ENCODE measurements at regions not wholly inside any gene's neighbourhood (a gene's known extent, or its start where the extent isn't known, plus 50 kb on each side); places are given as distances from the start of the nearest gene placed in this dataset.
"Not testable (repeated sequence)": the region's sequence is repeated elsewhere in the genome, so short reads cannot be mapped to it uniquely, and the experiment has no call there.

DNA sequence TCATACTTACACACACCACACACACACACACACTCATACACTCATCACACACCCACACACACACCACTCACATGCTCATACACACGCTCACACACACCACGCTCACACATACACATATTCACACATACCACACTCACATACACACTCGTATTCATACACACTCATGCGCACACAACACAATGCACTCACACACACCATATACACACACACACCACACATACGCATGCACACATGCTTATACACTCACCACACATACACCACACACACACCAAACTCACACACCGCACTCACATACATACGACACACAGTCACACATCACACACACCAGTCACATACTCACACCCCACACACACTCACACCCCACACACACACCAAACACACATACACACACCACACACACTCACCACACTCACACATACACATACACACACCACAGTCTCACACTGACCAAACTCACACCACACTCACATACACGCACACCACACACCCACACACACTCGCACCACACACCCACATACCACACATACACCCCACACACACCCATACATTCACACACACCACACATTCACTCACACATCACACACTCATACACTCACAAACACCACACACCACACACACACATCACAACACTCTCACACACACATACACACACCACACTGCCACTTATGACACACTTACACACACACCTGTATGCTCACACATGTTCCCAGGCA, 88.9 kb downstream of the IRX5 start:
- Histone ChIP-seq H3K36me3 (no peaks in the 10 kb centered on the region), H3K9me3 (no peaks in the 10 kb centered on the region), H3K27ac (no peak overlapping the region), H3K4me3 (no peak overlapping the region), H3K4me1 (no peaks in the 10 kb centered on the region), H3K27me3 (no peaks in the 10 kb centered on the region)
- TF ChIP-seq, protein P1, sequence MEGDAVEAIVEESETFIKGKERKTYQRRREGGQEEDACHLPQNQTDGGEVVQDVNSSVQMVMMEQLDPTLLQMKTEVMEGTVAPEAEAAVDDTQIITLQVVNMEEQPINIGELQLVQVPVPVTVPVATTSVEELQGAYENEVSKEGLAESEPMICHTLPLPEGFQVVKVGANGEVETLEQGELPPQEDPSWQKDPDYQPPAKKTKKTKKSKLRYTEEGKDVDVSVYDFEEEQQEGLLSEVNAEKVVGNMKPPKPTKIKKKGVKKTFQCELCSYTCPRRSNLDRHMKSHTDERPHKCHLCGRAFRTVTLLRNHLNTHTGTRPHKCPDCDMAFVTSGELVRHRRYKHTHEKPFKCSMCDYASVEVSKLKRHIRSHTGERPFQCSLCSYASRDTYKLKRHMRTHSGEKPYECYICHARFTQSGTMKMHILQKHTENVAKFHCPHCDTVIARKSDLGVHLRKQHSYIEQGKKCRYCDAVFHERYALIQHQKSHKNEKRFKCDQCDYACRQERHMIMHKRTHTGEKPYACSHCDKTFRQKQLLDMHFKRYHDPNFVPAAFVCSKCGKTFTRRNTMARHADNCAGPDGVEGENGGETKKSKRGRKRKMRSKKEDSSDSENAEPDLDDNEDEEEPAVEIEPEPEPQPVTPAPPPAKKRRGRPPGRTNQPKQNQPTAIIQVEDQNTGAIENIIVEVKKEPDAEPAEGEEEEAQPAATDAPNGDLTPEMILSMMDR (IDR thresholded peaks at IDR 0.05), result no peak
- TF ChIP-seq POLR2AphosphoS5 (IDR thresholded peaks at IDR 0.05), result no peak
- TF ChIP-seq POLR2A (IDR thresholded peaks at IDR 0.05), result no peak
- intact Hi-C loops (cut with DNase I; ENCODE audit: low total_unique reads), result loop anchor here (5.0 kb wide), 1 partner anchor 852 kb away; no protein-coding TSS in a partner anchor
- DNase-seq (ENCODE audit: low spot score in 2 of 2), result no peak

DNA sequence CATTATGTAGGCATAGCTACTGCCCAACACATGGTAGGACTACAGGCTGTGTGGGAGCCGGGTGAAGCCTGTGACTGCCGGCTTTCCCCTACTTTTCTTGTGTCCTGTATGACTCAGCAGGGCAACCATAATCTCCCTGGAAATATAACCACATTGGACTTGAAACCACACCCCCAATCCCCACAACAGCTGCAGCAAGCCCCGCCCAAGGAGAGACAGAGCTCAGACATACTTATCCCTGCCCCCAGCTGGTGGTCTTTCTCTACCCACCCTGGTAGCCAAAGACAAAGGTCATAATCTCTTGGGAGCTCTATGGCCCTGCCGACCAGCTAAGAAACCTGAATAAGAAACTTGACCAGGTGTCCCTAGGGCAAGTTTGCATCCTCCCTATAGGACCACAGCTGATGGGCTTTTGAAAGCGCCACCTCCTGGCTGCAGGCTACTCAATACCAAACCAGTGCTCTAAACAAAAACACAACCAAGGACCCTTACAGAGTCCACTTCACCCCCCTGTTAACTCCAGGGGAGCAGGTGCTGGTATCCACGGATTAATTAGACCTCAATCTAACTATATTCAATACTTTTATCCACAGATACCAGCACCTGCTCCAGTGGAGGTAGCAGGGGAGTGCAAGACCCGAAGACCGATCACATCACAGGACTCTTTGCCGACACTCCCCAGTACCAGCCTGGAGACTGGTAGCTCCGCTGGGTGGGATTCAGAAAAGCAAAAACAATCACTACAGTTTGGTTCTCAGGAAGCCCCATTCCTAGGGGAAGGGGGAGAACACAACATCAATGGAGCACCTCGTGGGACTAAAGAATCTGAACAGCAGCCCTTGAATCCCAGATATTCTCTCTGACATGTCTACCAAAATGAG, 91.2 kb downstream of the IRX5 start:
- no peak for TF ChIP-seq POLR2A (IDR thresholded peaks at IDR 0.05)
- TF ChIP-seq, protein P1 (IDR thresholded peaks at IDR 0.05), result no peak
- TF ChIP-seq POLR2AphosphoS5 (IDR thresholded peaks at IDR 0.05), result no peak
- H3K27ac ChIP-seq, result no peak overlapping the region
- no peak overlapping the region for H3K4me3 ChIP-seq
- DNase-seq (ENCODE audit: low spot score in 2 of 2), result no peak
- H3K36me3 ChIP-seq, result no peaks in the 10 kb centered on the region
- no peaks in the 10 kb centered on the region for H3K27me3 ChIP-seq
- peaks cover 3 to 8% of the 10 kb centered on the region in 2 donors for H3K9me3 ChIP-seq
- intact Hi-C loops (cut with DNase I; ENCODE audit: low total_unique reads), result loop anchor here (5.0 kb wide), 1 partner anchor 855 kb away; no protein-coding TSS in a partner anchor
- no peaks in the 10 kb centered on the region for H3K4me1 ChIP-seq

DNA sequence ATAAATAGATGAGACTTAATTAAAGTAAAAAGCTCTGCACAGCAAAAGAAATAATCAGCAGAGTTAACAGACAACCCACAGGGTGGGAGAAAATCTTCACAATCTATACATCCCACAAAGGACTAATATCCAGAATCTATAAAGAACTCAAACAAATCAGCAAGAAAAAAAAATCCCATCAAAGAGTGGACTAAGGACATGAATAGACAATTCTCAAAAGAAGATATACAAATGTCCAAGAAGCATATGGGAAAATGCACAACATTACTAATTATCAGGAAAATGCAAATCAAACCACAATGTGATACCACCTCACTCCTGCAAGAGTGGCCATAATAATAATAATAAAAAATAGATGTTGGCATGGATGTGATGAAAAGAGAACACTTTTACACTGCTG, 96.6 kb downstream of the IRX5 start:
- intact Hi-C loops (cut with DNase I; ENCODE audit: low total_unique reads); DNase-seq (ENCODE audit: low spot score in 2 of 2); H3K4me1 ChIP-seq; H3K27ac ChIP-seq; H3K27me3 ChIP-seq; H3K36me3 ChIP-seq; H3K4me3 ChIP-seq: not testable (repeated sequence)
- H3K9me3 ChIP-seq, result peaks cover 17 to 29% of the 10 kb centered on the region in 2 donors

DNA sequence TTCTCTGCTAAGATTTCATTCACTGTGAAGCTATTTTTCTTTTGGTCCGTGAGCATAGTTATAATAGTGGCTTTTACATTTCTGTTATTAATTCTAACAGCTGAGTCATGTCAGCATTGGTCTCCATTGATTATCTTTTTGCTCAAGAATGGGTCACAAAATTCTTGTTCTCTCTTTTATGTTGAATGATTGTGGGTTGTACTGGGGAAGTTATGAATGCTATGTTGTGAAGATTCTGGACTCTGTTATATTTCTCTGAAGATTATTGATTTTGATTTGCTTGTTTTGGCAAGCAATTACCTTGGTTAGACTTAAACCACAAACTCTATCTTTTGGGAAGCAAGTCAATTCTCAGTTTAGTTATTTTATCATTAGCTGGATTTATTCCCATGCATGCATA, 98.8 kb downstream of the IRX5 start:
- Histone ChIP-seq H3K27ac (no peak overlapping the region), H3K4me1 (no peaks in the 10 kb centered on the region), H3K9me3 (peaks cover 17 to 29% of the 10 kb centered on the region in 2 donors), H3K36me3 (no peaks in the 10 kb centered on the region), H3K4me3 (no peak overlapping the region), H3K27me3 (no peaks in the 10 kb centered on the region)
- DNase-seq (ENCODE audit: low spot score in 2 of 2), result no peak
- TF ChIP-seq POLR2A (IDR thresholded peaks at IDR 0.05) (no peak), POLR2AphosphoS5 (IDR thresholded peaks at IDR 0.05) (no peak)
- TF ChIP-seq, protein P1 (IDR thresholded peaks at IDR 0.05), result no peak
- intact Hi-C loops (cut with DNase I; ENCODE audit: low total_unique reads), result no loop called here

DNA sequence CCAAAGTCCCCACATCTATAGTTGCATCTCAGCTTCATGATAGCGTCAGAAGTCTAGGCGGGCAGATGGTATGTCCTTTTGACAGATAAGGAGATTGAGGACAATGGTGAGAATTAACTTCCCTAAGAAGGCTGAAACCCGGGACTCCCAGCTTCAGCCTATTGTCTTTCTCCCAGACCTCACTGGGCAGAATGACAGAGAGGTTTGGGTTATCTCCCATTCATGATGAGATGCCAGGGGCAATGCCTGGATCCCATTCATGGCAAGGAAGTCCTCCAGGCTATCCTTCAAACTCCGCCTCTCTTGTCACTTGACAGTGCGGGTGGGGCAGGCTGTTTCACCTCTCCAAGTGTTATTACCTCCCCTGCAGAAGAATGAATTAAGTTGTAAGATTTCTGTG, 100.3 kb downstream of the IRX5 start:
- no peaks in the 10 kb centered on the region for H3K36me3 ChIP-seq
- no peak overlapping the region for H3K27ac ChIP-seq
- no peak overlapping the region for H3K4me3 ChIP-seq
- peaks cover 17 to 28% of the 10 kb centered on the region in 2 donors for H3K9me3 ChIP-seq
- H3K27me3 ChIP-seq, result no peaks in the 10 kb centered on the region
- TF ChIP-seq POLR2A (IDR thresholded peaks at IDR 0.05) (no peak), POLR2AphosphoS5 (IDR thresholded peaks at IDR 0.05) (no peak)
- TF ChIP-seq, protein P1 (IDR thresholded peaks at IDR 0.05), result no peak
- no peaks in the 10 kb centered on the region for H3K4me1 ChIP-seq
- no peak for DNase-seq (ENCODE audit: low spot score in 2 of 2)
- intact Hi-C loops (cut with DNase I; ENCODE audit: low total_unique reads), result no loop called here
